ENCODE measurements at regions not wholly inside any gene's neighbourhood (a gene's known extent, or its start where the extent isn't known, plus 50 kb on each side); places are given as distances from the start of the nearest gene placed in this dataset.

DNA sequence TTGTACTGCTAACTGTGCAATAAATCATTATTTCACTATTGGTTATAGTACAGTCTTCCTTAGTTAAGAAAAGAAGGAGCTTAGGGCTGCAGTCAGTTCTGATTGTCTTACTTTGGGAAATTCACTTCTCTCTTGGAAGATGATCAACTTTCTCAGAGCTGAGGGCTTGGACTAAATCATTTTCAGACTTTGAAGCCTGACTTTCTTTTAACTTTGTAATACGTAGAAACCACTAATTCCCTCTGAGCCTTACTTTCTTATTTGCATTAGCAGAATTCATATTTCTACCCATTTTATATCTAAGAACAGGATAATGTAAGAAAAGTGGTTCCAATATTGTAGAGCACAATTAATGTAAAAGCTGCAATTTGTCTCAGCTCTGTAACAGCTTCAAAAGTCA is 386.4 kb downstream of the TRIB2 start:
- no peak for TF ChIP-seq WT1 (tag by site-specific recombination; IDR thresholded peaks at IDR 0.05)
- TF ChIP-seq, protein P1, sequence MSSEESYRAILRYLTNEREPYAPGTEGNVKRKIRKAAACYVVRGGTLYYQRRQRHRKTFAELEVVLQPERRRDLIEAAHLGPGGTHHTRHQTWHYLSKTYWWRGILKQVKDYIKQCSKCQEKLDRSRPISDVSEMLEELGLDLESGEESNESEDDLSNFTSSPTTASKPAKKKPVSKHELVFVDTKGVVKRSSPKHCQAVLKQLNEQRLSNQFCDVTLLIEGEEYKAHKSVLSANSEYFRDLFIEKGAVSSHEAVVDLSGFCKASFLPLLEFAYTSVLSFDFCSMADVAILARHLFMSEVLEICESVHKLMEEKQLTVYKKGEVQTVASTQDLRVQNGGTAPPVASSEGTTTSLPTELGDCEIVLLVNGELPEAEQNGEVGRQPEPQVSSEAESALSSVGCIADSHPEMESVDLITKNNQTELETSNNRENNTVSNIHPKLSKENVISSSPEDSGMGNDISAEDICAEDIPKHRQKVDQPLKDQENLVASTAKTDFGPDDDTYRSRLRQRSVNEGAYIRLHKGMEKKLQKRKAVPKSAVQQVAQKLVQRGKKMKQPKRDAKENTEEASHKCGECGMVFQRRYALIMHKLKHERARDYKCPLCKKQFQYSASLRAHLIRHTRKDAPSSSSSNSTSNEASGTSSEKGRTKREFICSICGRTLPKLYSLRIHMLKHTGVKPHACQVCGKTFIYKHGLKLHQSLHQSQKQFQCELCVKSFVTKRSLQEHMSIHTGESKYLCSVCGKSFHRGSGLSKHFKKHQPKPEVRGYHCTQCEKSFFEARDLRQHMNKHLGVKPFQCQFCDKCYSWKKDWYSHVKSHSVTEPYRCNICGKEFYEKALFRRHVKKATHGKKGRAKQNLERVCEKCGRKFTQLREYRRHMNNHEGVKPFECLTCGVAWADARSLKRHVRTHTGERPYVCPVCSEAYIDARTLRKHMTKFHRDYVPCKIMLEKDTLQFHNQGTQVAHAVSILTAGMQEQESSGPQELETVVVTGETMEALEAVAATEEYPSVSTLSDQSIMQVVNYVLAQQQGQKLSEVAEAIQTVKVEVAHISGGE (tag by site-specific recombination; conservative IDR thresholded peaks at IDR 0.05; ENCODE audit: low read depth) = no peak
